Suppressor macrophage treated with lipopolysaccharide for 4 hours (primary cell): ENCODE measurements at regions not wholly inside any gene's neighbourhood (a gene's known extent, or its start where the extent isn't known, plus 50 kb on each side); places are given as distances from the start of the nearest gene placed in this dataset.
"Not testable (repeated sequence)": the region's sequence is repeated elsewhere in the genome, so short reads cannot be mapped to it uniquely, and the experiment has no call there.

Experiments used
- DNase-seq: peaks from one replicate; pipeline ENCODE4 v3.0.0-alpha.2; 2020

GRCh38 chr5:165035520-165035919, 1530.1 kb downstream of the MAT2B start:
- no peak for DNase-seq

DNA sequence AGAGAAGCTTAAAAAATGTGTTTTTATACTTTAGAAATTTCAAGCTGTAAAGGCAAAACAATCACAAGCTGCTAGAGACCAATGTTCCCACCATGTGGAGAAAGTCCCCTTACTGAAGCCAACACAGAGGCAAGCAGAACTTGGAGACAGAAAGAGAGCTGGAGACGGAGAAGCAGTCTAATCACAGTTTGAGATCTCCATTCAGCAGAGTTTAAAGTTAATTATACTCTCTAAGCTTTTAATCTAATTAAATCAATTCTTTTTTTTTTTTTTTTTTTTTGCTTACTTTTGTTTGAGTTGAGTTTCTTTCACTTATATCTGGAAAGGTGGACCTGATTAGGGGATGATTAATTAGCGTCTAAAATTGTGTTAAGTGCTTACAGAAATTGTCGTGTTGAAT, 1534.3 kb downstream of the MAT2B start:
- DNase-seq: no peak

DNA sequence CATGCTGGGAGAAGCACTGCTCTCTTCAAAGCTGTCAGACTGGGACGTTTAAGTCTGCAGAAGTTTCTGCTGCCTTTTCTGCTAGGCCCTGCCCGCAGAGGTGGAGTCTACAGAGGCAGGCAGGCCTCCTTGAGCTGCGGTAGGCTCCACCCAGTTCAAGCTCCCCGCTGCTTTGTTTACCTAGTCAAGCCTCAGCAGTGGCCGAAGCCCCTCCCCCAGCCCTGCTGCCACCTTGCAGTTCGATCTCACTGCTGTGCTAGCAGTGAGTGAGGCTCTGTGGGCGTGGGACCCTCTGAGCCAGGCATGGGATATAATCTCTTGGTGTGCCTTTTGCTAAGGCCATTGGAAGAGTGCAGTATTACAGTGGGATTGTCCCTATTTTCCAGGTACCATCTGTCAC, 1540.5 kb downstream of the MAT2B start:
- not testable (repeated sequence) for DNase-seq

- no peak for DNase-seq
Measured at GRCh38 chr5:165055476-165055875, 1550.1 kb downstream of the MAT2B start.

- no peak for DNase-seq
Measured at GRCh38 chr5:165057145-165057544, 1551.7 kb downstream of the MAT2B start.

GRCh38 chr5:165066751-165067385, 1561.4 kb downstream of the MAT2B start:
- DNase-seq: no peak

DNA sequence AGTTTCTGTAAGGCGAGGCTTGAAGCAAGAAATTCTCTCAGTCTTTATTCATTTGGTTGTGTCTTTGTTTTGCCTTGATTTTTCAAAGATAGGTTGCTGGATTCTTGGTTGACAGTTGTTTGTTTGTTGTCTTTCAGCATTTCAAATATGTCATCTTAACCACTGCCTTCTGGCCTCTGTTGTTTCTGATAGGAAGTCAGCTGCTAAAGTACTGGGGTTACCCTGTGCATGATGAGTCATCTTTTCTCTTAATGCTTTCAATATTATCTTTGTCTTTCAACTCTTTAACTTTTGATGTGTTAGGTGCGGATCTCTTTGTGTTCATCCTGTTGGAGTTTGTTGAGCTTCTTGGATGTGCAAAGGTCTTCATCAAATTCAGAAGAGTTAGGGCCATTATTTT, 1571.3 kb downstream of the MAT2B start:
- DNase-seq: peak; percentile 2

DNA sequence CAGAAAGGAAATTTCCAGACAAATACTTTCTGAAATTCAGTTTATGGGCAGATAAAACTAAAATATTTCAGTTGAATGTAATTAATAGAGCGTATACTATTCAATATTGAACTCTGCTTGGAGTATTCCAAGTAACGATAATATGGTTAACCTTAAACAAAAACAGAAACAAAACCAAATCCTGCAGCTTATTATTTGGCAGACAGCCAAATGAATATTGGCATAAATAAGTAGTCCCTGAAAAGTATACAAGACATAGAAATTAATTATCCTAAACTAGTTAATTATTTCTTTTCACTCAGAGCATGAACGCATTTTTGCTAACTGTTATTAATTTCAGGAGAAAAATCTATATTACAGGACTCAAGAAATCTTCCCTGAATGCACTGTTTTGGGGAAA, 1574.0 kb downstream of the MAT2B start:
- no peak for DNase-seq

- DNase-seq: no peak
Measured at GRCh38 chr5:165083394-165083793, 1578.0 kb downstream of the MAT2B start.

DNA sequence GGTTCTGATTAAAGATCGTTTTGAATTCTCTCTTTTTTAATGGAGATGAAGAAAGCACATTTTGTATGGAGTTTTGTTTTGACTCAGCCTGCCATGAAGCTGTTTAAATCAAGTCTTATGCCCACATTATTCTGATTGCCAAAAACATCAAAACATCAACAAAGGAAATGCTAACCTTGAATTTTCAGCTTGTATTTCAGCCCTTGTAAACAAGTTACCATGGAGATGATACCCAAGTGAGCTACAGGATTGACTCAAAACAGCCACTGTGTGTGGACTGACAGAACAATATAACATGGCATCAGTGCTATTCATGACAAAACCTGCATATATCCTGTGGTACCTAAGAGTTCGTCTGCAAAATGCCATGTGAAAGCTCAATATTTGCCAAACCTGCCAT, 1581.0 kb downstream of the MAT2B start:
- no peak for DNase-seq

DNA sequence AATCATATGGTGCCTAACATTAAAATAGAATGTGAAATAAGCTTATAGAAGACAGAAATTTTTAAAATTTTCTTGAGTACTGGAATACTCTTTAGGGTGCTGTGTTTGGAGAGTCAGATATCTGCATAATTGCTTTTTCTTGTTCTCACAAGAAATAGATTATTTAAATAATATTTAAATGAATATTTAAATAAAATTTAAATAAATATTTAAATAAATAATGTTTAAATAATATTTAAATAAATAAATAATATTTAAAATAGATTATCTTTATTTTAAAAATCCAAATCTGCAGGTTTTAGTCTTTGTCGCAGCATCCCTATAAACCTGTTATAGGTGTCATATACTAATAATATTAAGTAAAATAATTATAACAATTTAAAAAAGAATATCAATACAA, 1589.4 kb downstream of the MAT2B start:
- DNase-seq: no peak

- no peak for DNase-seq
Measured at GRCh38 chr5:165101709-165102108, 1596.3 kb downstream of the MAT2B start.

GRCh38 chr5:165104611-165105010, 1599.2 kb downstream of the MAT2B start:
- no peak for DNase-seq

DNA sequence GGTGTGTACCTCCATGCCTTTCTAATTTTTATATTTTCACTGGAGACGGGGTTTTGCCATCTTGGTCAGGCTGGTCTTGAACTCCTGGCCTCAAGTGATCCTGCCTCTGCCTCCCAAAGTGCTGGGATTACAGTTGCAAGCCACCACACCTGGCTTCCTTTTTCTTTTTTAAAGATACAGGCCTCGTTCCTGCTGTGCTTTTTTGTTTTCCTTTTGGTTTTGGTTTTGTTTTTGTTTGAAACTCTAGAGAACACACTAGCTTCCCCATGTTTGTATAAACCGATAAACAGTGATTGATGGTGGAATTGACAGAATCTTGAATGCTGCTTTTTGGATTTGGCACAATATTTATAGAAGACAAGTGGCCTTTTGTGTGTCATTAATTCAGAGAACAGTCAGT, 1603.4 kb downstream of the MAT2B start:
- DNase-seq: peak; percentile 4

- no peak for DNase-seq
Measured at GRCh38 chr5:165119175-165119574, 1613.8 kb downstream of the MAT2B start.

- DNase-seq: no peak
Measured at GRCh38 chr5:165126598-165126997, 1621.2 kb downstream of the MAT2B start.

DNA sequence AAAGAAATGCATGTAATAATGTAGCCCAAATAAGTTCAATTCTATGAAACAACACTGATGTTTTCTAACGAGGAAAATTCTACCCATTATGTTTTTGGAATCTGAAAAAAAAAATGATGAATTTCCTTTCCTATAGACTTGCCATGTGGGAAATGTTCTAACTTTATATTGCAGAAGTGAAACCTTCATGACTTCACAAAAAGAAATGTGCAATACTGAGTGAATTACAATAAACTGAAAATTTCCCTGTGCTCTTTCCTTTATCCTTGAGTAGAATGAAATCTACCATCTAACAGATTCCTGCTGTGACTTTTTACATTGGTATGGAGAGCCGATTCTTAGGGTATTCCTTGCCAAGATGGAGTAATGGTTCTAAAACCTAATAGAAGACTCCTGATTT, 1622.5 kb downstream of the MAT2B start:
- DNase-seq: peak; percentile 74

GRCh38 chr5:165130656-165131055, 1625.2 kb downstream of the MAT2B start:
- DNase-seq: no peak

GRCh38 chr5:165134155-165134554, 1628.7 kb downstream of the MAT2B start:
- no peak for DNase-seq

DNA sequence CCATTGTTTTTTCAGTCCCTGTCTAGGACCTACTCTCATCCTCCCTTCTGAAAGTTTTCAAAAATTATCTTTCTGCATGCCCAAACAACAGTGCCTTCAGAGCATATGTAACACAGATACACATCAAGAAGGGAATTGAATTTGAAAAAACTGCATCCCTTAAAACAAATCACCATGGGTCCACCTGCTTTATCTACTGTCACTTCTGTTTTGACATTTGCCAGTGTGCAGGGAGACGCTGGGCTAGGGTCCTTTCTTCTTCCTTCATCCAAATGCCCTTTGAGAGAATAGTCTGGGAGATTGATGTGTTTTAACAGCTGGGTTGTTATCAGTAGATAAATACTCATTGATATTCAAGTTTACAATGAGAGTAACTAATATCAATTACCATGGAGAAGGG, 1630.1 kb downstream of the MAT2B start:
- no peak for DNase-seq

DNA sequence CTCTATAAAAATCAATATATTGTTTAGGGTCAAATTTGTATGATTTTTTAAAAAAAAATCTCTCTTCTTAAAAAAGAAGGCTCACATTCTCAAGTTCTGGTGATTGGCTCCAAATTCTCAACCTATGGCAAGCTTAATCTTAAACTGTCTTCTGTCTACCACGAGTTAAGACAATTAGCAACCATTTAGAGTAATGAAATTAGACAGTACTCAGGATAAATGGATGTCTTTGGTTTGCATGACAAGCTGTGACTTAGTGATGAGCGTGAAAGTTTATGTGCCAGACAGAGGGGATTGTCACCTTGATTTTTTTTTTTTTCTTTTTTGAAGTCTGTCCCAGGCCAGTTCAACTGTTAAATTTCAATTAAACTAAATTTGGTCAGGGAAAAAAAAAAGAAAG, 1632.3 kb downstream of the MAT2B start:
- DNase-seq: no peak

GRCh38 chr5:165138236-165138635, 1632.8 kb downstream of the MAT2B start:
- no peak for DNase-seq

DNA sequence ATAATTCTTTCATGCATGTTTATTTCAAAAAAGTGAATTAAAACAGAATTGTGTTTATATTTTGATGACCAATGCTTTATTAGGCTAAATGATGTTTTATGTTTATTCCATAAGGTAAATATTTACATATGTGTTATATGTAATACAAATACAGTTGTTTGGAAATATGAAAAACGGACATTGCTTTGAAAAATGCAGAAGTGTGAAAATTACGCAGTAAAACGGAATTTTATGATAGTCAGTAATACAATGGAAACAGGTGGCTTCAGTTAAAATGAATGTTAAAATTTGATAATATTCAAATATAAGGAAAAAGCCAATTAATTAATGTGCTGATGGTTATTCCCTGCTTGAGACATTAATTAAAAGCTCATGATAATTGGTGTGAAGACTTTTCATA, 1633.8 kb downstream of the MAT2B start:
- DNase-seq: no peak

DNA sequence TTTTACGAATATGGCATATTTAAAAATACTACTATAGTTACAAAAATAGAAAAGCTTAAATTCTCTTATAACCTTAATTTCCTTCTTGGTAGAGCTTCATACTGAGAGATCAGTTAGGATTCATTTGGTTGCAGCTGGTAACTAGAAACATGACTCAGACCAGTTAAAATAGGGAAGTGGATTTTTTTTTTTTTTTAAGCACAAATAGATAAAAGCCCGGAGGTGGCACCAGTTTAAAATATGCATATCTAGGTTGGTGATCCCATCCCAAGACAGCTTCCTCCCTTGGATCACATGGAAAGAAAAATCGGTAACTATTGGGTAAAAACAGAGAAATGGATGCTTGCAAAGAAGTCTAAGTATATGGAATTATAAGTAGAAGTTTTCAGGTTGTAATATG, 1634.3 kb downstream of the MAT2B start:
- peak; percentile 62 for DNase-seq

DNA sequence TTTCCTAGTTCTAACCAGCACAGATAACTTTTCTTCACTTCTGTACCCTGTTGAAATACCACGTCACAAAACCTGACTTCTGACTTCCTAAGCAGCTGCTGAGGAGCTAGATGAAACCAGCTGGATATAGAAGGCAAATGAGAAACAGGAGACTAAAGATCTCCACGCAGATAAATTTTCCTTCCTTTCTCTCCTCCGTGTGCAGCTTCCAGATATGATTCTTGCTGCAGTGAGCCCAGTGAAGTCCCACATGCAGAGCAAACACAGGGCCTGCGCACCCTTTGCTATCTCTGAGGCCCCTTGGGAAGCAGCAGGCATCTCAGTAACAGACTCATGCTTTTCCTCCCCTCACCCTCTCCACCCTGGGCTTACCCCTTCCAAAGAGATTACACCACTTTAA, 1638.3 kb downstream of the MAT2B start:
- no peak for DNase-seq

GRCh38 chr5:165149431-165149830, 1644.0 kb downstream of the MAT2B start:
- no peak for DNase-seq
